IPS DF 4.7 (cell line): ENCODE measurements at regions not wholly inside any gene's neighbourhood (a gene's known extent, or its start where the extent isn't known, plus 50 kb on each side); places are given as distances from the start of the nearest gene placed in this dataset.
"Not testable (repeated sequence)": the region's sequence is repeated elsewhere in the genome, so short reads cannot be mapped to it uniquely, and the experiment has no call there.

Experiments used
- DNase-seq: peaks from one replicate; pipeline ENCODE4 v3.0.0-alpha.2; 2013; ENCODE audit warnings: low spot score; ENCODE audit errors: extremely low read depth

DNA sequence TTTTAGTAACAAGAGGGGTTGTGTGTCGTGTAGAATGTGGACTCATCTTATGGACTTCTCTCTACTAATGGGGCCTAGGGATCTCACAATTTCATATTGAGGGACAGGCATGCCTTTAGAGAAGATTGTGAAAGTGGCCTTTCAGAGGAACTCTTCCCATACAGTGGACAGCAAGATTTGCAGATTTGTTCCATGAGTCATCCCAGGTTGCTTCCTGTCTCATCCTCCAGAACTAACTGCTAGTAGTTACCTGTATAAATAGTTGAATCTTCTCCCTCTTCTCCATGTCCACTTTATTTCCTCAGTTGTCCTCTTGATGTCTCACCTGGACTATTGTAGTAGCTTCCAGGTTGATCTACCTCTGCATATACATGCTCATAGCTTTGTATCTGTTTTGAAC, 997.5 kb upstream of the CTNND2 start:
- DNase-seq: no peak

DNA sequence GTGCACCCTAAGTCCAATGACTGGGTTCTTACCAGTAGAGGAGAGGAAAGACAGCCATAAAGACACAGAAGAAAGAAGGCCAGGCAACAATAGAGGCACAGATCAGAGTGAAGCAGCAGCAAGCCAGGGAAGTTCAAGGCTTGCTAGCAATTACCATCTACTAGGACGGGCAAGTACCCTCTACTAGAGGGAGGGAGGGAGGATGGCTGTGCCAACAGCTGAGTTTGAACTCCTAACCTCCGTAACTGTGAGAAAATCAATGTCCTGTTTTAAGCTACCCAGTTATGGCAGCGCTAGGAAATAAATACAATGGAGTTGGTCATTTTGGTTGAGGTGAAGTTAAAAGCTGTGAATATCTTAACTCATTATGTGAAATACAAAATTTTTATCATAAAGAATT, 991.8 kb upstream of the CTNND2 start:
- DNase-seq: no peak

DNA sequence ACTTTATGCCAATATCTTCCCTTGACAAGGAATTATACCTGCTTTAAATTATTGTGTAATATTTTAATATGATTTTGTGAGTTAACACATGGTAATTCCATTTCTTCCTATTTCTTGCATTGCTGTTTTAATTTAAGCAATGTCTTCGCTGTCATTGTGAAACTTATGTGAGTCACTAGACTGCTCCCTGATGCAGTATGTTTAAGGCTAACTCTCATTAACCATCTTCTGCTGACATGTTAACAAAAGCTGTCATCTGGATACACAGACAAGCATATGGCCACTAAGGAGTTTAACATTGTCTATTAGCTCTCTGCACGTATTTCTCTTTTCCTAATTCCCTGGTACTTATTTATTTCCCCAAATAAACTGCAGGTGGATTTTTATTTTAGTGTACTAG, 980.8 kb upstream of the CTNND2 start:
- DNase-seq: no peak

DNA sequence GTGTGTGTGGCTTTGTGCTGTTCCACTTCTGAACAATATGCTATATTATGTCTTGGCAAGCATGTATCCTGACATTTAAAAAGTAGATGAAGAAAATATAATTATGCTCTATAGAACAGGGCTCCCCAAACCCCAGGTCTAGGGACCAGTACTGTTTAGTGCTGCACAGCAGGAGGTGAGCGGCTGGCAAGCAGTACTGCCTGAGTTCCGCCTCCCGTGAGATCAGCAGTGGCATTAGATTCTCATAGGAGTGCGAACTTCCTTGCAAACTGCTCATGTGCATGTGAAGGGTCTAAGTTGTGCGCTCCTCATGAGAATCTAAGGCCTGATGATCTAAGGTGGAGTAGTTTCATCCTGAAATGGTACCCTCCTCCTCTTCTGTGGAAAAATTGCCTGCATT, 979.1 kb upstream of the CTNND2 start:
- DNase-seq: no peak

DNA sequence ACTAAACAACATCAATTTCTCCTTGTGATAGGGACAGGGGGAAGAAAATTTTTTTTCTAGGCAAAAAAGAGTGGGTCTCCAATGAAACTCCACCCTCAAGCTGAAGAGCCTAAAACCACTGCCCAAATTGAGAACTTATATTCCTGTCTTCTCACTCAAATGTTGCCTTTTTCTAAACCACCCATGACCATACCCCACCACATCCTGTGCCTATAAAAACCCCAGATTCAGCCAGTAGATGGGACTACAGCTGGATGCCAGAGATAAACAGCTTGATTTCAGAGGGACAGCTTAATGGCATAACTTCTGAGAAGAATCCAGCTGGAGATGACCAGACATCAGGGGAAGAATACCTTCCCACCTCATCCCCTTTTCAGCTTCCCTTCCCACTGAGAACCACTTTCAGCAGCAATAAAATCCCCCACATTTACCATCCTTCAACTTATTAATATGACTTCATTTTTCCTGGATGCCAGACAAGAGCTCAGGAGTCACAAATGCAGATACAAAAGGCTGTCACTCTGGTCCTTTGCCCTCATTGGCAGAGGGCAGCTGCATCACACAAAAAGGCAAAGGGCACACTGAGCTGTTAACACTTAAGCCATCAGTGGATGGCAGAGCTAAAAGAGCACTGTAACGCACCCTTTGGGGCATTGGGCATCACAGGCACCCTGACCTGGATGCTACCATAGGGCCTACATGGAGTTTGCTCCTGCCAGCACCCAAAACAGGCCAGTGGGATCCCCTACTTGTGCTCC, 972.5 kb upstream of the CTNND2 start:
- DNase-seq: no peak

DNA sequence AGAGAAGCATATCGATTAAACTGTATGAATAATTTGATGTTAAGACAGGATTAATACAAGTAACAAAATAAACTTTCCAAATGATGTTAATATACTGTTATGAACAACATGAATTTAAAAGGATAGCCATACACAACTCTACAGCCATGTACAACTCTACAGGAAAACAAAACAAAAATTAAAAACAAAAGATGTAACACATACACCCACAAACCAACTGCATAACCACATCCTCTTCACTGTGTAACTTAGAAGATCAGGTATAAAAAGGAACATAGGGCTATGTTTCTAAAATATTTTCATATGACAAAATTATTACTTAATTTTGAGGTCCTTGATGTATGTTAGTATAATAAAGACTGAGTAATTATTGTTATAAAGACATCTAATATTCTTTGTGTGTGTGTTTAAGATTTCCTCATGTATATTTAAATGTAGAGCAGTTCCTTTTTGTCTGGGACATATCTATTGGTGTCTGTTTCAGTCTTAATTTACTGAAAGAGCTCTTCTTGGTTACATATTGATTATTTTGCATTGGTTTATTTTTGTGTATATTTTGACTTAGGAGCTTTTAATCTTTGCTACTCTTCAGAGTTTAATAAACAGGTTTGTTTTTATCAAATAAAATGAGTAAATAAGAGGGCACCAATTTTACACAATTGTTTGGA, 966.8 kb upstream of the CTNND2 start:
- DNase-seq: no peak

DNA sequence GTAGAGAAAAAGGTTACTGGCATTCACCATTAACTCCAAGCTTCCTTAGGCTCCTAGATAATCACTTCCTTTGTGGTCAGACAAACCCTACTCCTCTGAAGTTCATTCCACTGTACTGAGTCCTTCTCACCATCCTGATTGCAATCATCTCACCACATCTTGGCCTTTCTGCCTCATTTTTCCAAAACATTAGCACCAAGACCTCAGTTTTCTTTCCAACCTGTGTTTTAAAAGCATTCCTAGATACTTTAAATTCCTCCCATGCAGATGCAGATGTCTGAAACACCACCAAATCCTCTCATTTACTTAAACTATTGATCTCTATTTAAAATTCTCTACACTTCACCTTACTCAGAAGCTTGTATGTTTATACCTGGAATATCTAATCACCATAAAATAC, 961.3 kb upstream of the CTNND2 start:
- DNase-seq: no peak

DNA sequence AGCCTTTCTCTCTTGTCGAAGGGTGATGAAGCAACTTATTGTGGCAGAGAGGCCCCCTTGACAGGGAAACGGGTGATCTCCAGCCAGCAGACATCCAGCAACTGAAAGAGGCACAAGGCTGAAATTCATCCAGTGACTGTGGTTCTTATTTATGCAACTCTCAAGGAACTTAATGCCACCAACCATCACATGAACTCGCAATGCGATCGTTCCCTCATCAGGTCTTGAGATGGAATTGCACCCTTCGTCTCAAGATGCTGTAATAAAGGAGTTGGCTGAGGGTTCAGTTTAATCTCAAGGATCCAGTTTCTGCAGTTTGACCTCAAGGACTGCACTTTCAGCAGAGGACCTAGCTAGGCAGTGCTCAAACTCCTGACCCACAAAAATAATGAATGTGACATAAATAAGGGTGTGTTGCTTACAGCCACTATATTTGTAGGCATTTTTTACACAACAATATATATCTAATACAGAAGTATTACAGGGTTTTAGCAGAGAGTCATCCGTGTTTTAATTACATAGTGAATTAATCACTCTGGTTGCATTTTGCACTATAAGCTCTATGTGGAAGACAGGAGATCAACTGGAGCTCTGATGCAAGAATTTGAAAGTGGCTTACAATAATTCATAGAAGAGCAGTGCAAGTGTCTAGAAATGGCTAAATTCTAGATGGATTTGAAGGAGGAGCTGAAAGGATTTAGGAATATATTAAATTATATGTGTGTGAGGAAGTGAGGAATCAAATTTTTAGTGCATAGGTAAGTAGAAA, 957.8 kb upstream of the CTNND2 start:
- DNase-seq: no peak

DNA sequence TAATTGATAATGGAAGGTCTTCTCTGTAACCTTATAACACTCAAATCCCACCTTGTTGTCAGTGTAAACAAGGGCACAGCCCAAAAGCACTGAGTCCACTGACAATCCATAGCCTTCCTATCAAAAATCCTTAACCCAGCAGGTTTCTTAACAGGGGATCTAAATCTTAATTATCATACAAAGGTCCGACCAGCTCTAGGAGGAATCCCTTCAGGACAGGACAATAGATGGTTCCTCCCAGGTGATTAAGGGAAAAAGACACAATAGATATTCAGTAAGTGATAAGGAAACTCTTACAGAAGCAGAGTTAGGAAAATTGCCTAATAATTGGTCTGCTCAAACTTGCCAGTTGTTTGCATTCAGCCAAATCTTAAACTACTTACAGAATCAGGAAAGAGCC, 951.9 kb upstream of the CTNND2 start:
- DNase-seq: not testable (repeated sequence)

DNA sequence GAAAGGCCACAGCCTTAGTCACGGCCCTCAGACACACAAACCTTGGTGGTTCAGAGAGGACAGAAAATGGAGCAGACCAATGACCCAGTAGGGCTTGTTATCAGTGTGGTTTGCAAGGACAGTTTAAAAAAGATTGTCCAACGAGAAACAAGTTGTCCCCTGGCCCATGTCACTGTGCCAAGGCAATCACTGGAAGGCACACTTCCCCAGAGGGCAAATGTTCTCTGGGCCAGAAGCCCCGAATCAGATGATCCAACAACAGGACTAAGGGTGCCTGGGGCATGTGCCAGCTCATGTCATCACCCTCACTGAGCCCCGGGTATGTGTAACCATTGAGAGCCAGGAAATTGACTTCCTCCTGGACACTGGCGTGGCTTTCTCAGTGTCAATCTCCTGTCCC, 950.1 kb upstream of the CTNND2 start:
- DNase-seq: no peak

DNA sequence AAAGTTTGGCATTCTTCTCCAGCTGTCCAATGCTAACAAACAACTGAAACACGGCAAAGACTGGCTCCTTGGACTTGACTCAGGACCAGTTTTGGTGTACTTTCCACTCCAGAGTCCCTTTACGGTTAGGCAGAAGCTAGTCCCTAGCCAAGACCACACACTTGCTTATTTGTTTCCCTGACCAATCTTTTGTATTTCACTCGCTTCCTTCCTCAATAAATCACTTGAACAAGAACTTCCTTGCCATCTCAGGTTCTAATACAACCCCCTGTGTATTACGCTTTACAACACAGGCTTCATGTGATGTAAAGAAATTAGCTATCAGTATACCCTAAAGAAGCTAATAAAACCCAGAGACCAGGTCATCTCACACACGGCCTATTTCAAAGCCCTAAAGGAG, 947.5 kb upstream of the CTNND2 start:
- no peak for DNase-seq

DNA sequence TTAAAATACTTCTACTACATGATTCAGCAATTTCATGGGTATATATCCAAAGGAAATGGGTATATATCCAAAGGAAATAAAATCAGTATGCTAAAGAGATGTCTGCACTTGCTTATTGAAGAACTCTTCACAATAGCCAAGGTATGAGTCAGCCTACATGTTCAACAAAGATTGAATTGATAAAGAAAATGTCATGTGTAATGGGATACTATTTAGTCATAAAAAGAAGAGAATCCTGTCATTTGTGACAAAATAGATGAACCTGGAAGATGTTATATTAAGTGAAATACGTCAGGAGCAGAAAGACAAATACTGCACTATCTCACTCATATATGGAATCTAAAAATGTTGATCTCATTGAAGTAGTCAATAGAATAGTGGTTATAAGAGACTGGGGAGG, 944.5 kb upstream of the CTNND2 start:
- DNase-seq: no peak

DNA sequence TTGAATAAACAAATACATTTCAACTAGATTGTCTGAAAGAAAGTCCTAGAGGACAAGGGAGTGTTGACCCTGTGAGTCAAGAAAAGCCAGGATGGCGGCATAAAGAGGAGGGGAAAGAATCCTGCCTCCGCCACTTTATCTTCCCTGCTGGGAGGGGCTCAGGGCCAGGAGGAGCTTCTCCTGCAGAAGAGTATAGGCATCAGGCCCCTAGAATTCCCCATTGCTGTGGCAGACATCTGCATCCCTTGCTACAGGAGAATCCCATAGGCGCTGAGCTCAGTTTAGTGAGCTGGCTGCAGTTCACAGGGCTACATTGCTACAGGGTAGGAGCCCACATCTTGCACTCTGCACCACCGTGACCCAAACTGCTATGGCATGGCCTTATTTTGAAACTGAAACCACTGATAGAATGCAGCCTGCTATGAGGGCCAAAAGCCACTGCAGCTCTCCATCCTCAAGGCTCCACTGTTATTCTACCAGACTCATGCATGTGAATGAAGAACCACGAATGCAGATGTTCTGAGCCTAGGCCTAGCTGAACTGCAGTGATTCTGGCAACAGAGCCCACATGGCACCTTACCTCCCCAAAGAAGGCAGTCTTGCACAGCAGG, 941.4 kb upstream of the CTNND2 start:
- DNase-seq: no peak

DNA sequence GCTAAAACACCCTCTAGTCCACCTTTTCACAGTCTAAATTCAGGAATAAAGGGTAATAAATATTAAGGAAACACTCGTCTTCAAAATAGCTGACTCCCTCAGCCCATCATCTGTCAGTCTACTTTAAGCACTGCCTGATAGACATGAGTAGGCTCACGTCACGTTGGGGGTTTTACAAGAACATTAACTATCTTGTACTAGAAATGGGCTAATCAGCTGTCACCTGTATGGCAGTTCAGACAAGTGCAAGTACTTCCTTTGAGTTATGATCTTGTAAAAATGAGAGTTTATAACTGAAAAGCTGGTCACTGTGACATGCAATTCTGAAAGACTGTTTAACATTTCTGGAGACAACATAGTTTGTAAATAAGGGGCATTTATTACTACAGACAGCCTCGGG, 936.7 kb upstream of the CTNND2 start:
- no peak for DNase-seq

DNA sequence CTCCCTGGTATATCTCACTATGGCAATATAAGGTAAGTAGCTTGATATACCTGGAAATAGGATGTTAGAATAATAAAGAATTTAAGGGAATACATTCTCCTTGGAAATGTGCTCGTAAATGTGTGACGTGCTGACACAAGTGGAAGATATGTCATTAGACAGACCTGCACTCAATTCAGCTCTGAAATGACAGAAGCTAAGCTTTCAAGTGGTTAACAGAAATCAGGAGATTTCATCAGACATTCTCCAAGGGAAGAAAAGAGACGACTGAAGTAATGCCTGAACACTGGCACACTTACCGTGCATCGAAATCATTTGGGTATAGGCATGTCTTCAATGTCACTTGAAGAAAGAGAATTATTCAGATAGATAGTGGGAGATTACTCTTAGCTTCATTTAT, 933.3 kb upstream of the CTNND2 start:
- DNase-seq: no peak

DNA sequence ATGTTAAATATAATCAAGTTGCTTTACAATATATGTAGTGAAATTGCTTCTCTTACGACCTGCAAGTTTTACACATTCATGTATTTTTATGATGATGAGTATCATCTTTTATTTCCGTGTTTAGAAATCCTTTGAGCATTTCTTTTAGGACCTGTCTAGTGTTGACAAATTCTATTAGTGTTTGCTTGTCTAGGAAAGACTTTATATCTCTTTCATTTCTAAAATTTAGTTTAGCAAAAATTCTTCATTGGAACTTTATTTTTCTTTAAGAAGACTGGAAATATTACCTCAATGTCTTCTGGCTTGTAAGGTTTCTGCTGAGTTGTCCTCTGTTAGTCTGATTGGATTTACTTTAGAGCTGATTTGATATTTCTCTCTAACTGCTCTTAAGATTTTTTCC, 920.9 kb upstream of the CTNND2 start:
- DNase-seq: no peak

DNA sequence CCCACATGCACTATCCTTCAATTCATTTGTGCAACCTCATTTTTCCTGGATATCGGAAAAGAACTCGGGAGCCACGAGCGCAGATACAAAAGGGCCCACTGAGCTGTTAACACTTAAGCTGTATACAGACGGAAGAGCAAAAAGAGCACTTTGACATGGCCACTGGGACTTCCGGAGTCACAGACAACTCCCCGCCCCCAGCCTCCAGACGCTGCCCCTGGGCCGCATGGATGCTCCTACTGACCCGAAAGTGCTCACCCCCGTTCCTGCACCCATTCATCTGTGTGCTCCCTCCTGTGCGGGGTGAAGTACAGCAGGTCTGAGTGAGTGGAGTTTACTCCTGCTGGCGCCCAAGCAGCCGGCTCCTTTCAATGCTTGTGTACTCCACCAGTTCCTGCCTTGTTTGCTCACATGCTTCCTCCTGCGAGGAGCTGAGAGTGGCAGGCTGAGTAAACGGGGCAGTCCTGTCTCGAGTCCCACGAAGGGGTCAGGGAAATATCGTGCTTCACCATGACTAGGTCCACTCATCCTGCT, 901.0 kb upstream of the CTNND2 start:
- DNase-seq: no peak

DNA sequence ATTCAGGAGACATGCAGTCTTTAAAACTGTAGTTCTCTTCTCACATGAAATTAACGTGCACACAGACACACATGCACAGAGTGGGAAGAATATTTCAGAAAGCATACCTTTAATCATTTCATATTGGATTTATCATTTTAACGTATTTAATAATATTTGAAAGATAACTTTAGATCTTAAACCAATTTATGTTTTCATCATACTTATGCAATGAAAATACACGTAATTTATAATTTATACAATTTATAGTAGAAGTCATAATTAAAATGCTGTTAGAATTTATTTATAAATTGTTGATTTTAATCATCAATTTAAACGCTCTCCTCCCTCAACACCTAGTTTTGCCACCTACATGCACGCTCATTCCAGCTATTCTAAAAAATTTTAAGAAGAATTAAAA, 894.9 kb upstream of the CTNND2 start:
- DNase-seq: no peak

DNA sequence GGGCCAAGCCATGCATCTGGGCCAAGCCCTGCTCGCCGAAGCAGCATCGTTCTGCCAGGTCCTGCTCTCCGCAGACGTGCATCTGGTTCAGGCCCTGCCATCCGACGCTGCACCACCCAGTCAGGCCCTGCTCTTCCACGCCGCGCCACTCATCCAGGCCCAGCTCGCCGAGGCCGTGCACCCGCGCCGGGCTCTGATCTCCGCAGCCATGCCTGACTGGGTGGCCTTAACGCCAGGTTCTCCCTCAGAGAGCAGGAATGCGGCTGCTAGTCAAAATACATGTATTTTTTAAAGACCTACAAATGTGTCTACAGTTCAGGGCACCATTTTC, 891.1 kb upstream of the CTNND2 start:
- no peak for DNase-seq

DNA sequence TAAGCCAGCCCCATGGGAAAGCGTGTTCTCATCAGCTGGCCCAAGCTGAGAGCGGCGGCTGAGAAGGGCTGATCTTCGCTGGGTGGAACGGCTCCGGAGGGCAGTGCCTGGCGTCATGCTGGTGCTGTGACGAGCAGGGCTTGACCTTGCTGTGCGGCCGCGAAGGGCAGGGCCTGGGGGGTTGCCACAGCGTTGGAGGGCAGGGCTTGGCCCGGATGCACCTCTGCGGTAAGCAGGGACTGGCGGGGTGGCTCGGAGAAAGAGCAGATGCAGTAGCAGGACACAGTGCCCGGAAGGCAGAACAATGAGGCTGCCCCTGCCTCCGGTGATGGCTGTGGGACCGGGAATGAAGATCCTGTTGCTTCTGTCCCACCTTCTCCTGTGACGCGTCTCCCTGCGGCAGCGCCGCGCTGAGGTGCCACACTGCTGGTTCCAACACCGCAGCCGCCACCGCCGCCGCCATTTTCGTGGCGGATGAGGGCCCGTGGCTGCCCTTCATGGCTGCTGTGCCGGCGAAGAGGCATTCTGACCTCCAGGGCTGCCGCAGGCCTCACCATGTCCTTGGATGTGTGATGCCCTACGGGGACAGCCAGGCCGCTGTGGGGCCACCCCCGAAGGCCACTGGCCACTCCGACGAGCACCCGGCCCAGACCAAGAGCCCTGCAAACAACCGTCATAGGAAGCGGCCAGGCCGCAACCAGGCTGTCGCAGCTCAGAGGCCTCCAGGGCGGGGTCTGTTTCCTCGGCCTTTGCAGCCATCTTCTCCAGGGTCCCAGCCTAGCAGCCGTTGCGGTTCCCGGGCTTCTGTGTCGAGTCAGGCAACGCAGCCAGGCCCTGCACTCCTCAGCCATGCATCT, 890.5 kb upstream of the CTNND2 start:
- no peak for DNase-seq

DNA sequence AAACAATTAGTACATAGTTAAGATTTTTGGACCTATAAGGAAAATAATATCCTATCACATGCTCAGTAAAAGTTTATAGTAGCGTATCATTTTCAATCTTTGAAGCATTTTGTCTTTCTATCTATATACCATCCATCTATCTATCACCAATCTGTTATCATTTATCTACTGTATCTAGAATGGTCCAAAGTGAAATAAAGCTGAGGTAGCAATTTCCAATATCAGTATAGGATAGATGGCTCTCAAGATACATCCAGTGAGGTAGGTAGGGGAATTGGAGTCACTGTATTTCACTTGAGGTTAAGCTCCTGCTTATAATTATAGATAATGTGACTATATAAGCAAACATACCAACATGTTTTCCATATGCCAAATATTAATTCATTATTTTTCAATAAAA, 889.1 kb upstream of the CTNND2 start:
- no peak for DNase-seq
